Stimulated activated CD4-positive, alpha-beta T cell treated with anti-CD3 and anti-CD28 coated beads, Interleukin-1b, Interleukin-23, amount 100 ng/mL, for 24 hours (primary cell): ENCODE measurements at regions not wholly inside any gene's neighbourhood (a gene's known extent, or its start where the extent isn't known, plus 50 kb on each side); places are given as distances from the start of the nearest gene placed in this dataset.

Experiments used
- DNase-seq, 4 experiments: peaks; one replicate each; pipeline ENCODE4 v3.0.0-alpha.2; 2020; ENCODE audit warnings: low read depth in 4 of 4, low spot score in 1 of 4

GRCh38 chr18:37654034-37654433 lies 88.4 kb upstream of the CELF4 start:
- no peak for DNase-seq

- no peak for DNase-seq
Observed at GRCh38 chr18:37653618-37654017, 88.0 kb upstream of the CELF4 start.

GRCh38 chr18:37649930-37650329 lies 84.3 kb upstream of the CELF4 start:
- DNase-seq, result no peak

GRCh38 chr18:37649416-37649815 lies 83.8 kb upstream of the CELF4 start:
- no peak for DNase-seq

DNA sequence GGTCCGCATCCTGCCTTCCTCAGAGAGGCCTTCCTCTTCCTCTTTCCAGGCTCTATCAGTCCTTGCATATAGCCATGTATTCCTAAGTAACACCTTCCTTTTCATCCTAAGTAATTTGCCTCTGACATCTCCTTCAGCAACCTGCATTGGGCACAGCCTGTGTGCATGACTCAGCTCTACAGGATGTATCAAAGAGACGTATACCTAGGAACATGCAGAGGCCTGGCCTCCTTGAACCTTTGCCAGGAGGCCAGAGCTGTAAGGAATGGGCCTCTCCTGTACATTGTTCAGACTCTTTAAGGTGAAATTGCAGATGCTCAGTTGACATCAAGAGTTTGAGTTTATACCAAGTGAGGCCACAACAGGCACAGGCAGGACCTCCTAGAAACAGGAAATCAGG lies 76.0 kb upstream of the CELF4 start:
- no peak for DNase-seq

DNA sequence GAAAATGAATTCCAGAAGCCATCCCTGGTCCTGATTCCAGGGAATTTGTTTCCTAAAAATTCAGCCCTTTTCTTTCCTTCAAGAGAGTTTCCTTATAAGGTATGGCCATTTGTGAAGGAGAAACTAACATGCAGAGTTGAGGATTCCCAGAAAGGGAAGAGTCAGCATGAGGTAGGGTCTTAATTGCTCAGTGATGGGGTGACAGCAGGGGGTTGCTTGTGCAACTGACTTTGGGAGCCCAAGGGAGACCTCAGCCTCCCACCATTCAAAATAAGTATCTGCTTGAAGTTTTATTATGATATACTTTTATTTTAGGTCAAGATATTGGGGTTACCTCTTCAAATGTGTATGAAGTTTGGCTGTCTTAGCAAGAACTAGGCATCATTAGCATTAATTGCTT lies 74.9 kb upstream of the CELF4 start:
- no peak for DNase-seq

GRCh38 chr18:37639846-37640245 lies 74.2 kb upstream of the CELF4 start:
- DNase-seq, result no peak

DNA sequence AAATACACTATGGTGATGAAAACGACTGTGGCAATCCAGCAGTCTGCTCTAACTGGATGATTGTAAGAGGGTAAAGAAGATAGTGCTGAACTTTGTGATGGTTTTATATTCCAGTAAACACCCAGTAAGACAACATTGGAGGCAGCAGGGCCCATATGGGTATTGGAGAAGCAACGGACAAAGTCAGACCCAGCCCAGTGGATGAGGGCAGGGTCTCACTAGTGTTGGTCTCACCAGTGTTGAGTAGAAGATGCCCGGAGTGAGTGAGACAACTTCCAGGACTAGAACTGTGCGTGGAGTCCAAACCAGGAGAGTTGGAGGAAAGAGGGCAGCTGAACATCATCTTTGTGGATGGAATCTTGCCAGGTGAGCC lies 71.9 kb upstream of the CELF4 start:
- no peak for DNase-seq

DNA sequence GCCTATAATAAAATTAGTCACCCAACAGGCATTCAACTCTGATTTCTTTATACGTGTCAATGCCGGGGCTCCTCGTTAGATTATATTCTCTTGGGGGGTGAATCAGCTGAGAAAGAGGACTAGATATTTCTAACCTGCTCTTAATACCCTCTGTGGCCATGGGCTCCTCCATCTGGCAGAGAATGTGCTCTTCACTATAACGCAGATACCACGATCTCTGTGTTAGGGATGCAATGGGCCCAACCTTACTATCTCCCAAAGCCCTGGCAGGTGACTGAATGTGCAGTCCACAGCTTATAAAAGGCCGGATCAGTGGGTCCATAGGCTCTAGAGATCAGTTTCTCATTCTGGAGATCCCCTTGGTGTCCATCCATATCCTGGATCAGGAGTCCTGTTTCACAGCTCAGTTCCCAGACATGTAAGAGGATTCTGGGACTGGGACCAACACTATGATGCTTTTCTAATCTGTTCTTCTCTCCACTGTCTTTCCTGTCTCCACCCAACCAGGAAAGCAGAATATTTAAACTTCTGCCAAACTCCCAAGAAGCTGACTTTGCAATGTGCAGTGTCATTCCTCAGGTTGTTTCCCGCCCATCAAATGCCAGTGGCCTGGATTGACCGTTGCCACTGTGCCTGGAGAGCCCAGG lies 71.4 kb upstream of the CELF4 start:
- DNase-seq, result no peak

GRCh38 chr18:37634516-37634915 lies 68.9 kb upstream of the CELF4 start:
- DNase-seq, result no peak

GRCh38 chr18:37631422-37631821 lies 65.8 kb upstream of the CELF4 start:
- DNase-seq, result no peak

DNA sequence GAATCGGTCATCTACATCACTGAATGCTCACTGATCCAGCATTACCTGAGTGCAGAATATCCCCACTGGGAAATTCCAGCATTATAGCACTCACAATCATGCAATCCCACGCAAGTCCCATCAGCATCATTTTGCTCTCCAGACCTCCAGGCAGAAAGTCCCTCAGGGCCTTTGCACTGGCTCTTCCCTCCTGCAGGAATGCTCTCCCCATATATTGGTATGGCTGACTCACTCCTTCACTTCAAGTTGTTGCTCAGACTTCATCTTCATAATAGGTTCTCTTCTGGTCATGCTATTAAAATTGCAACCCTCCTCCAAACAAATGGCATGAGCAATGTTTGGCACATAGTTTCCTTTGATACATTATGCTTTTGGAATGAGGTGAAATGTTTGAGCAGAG lies 64.7 kb upstream of the CELF4 start:
- no peak for DNase-seq

DNA sequence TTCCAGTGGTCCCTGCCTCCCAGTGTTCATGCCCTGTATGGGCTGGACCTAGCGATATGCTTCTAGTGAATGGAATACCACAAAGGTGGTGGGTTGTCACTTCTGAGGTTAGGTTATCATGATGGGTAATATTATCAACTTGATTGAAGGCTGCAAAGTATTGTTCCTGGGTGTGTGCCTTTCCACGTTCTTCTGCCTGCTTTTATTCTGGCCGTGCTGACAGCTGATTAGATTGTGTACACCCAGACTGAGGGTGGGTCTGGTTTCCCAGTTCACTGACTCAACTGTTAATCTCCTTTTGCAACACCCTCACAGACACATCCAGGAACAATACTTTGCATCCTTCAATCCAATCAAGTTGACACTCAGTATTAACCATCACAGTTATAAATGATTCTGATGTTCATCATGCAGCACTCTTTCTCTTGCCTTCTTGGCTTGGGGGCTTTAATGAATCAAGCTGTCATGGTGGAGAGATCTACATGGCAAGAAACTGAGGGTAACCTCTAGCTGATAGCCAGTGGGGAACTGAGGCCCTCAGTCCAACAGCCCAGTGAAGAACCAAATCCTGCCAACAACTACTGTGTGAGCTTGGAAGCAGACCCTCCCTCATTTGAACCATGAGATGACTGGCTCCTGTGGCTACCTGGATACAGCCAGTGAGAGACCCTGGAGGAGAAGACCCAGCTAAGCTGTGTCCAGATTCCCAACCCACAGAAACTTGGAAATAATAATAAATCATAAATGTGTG lies 63.0 kb upstream of the CELF4 start:
- no peak for DNase-seq

GRCh38 chr18:37624318-37624717 lies 58.7 kb upstream of the CELF4 start:
- DNase-seq, result no peak

- no peak for DNase-seq
Observed at GRCh38 chr18:37619964-37620363, 54.4 kb upstream of the CELF4 start.

GRCh38 chr18:37617623-37618022 lies 52.0 kb upstream of the CELF4 start:
- no peak for DNase-seq
